Esophagus muscularis mucosa (tissue), 4 donors: ENCODE measurements at regions not wholly inside any gene's neighbourhood (a gene's known extent, or its start where the extent isn't known, plus 50 kb on each side); places are given as distances from the start of the nearest gene placed in this dataset.

Experiments
- DNase-seq: peaks from one replicate; pipeline ENCODE4 v3.0.0-alpha.2; 2017; ENCODE audit errors: extremely low spot score
- H3K27ac ChIP-seq, 4 donors: fragments of 200-600 bp; sonication (generic); replicated peaks in 1 of 4; 1 replicate in 3 of 4; 2 replicates in 1 of 4; pipeline ENCODE4 v1.5.1; 2016 to 2019; ENCODE audit warnings: mild to moderate bottlenecking in 1 of 4
- H3K27me3 ChIP-seq, 4 donors: fragments of 200-600 bp; sonication (generic); one replicate each; pipeline versions ENCODE4 v1.5.1 to v1.6.0; 2016 to 2019
- H3K36me3 ChIP-seq, 4 donors: fragments of 200-600 bp; sonication (generic); one replicate each; pipeline ENCODE4 v1.5.1; 2016 to 2019
- H3K4me1 ChIP-seq, 4 donors: fragments of 200-600 bp; sonication (generic); one replicate each; pipeline ENCODE4 v1.5.1; 2016 to 2019
- H3K4me3 ChIP-seq, 4 donors: fragments of 200-600 bp; sonication (generic); 1 replicate in 2 of 4; 2 replicates in 2 of 4; pipeline ENCODE4 v1.5.1; 2016 to 2019; ENCODE audit warnings: mild to moderate bottlenecking in 4 of 4, moderate library complexity in 1 of 4
- H3K9me3 ChIP-seq, 4 donors: fragments of 200-600 bp; sonication (generic); 1 replicate in 3 of 4; 2 replicates in 1 of 4; pipeline ENCODE4 v1.5.1; 2016 to 2019
- EP300 ChIP-seq: sonication (generic); formaldehyde crosslinking; IDR thresholded peaks from one replicate; pipeline ENCODE4 v1.6.1; 2017; ENCODE audit warnings: antibody characterized with exemption
- POLR2A ChIP-seq: fragments of 450-650 bp; IDR thresholded peaks from one replicate; pipeline ENCODE4 v1.6.1; 2017; ENCODE audit warnings: antibody characterized with exemption, moderate library complexity, mild to moderate bottlenecking, low read depth
- POLR2AphosphoS5 ChIP-seq, 2 donors: sonication (generic); formaldehyde crosslinking; IDR thresholded peaks; one replicate each; pipeline ENCODE4 v1.6.1; 2017; ENCODE audit warnings: antibody characterized with exemption in 2 of 2
- WGBS: methylation state at CpG from one replicate; pipeline ENCODE4 v1.1.5; 2018; 5-methylcytosine and 5-hydroxymethylcytosine counted together
- intact Hi-C: fragments of 100-400 bp; cut with DNase I; formaldehyde crosslinking; loops from one replicate; pipeline ENCODE4 v1.15.1; 2023
- TF ChIP-seq, protein P1 (sequence below), 3 experiments: fragments of 200-600 bp in 2 of 3; fragments of 450-650 bp in 1 of 3; sonication (generic) in 2 of 3; IDR thresholded peaks; one replicate each; pipeline ENCODE4 v1.5.1; 2017 to 2019; ENCODE audit warnings: antibody characterized with exemption in 3 of 3, mild to moderate bottlenecking in 2 of 3, moderate library complexity in 1 of 3

DNA sequence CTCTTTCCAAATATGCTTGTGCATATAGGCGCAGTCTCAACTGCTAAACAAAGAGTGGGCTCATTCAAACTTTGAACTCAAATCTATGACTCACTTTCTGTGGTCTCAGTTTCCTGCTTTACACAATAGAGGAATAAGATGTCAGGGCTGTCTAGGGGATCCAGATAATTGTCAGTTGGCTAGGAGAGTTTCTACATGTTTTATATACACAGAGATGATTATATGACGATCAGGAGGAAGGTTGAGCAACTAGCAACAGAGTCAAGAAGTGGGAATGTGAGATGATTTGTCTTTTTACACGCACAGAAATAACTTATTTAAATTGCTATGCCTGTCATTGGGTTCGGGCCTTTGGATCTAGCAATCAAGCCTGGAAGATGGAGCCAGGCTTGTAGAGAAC lies 299.4 kb upstream of the LYPLAL1 start:
- H3K4me1 ChIP-seq = no peaks in the 10 kb centered on the region
- H3K4me3 ChIP-seq = no peak overlapping the region
- no peaks in the 10 kb centered on the region for H3K9me3 ChIP-seq
- no peaks in the 10 kb centered on the region for H3K27me3 ChIP-seq
- no peak for TF ChIP-seq EP300
- TF ChIP-seq, protein P1, sequence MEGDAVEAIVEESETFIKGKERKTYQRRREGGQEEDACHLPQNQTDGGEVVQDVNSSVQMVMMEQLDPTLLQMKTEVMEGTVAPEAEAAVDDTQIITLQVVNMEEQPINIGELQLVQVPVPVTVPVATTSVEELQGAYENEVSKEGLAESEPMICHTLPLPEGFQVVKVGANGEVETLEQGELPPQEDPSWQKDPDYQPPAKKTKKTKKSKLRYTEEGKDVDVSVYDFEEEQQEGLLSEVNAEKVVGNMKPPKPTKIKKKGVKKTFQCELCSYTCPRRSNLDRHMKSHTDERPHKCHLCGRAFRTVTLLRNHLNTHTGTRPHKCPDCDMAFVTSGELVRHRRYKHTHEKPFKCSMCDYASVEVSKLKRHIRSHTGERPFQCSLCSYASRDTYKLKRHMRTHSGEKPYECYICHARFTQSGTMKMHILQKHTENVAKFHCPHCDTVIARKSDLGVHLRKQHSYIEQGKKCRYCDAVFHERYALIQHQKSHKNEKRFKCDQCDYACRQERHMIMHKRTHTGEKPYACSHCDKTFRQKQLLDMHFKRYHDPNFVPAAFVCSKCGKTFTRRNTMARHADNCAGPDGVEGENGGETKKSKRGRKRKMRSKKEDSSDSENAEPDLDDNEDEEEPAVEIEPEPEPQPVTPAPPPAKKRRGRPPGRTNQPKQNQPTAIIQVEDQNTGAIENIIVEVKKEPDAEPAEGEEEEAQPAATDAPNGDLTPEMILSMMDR (IDR thresholded peaks at IDR 0.05) = no peak
- no peak for TF ChIP-seq POLR2A
- no peak for TF ChIP-seq POLR2AphosphoS5 (IDR thresholded peaks at IDR 0.05)
- H3K36me3 ChIP-seq = no peaks in the 10 kb centered on the region
- H3K27ac ChIP-seq = no peak overlapping the region
- WGBS = 67% methylated on average over 4 of the region's 4 CpGs
- intact Hi-C loops = no loop called here
- no peak for DNase-seq

DNA sequence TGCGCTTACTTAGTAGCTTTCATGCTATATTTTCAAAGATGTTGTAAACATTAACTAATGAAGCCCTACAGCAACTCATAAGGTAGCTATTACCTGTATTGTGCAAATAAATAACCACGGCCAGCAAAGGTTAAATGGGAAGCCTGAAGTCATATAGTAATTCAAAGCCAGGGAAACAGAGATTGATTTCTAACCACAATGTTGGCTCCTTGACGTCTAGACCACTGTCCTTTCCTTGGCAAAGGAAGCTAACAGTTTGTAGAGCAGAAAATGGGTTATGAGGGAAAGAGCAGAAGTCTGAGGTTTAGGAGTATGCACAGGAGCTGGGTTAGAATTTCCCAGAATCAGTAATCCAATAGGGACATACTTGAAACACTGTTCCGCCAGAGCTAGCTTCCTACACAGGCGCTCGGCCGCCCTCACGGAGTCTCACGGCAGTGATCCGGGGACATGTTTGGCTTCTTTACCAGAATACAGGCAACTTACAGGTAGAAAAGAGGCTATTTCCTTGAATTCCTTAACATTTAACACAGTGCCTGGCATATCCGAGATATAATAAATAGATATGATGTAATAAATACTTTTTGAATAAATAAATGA lies 298.8 kb upstream of the LYPLAL1 start:
- TF ChIP-seq POLR2AphosphoS5 (IDR thresholded peaks at IDR 0.05) (no peak), POLR2A (no peak), EP300 (no peak)
- TF ChIP-seq, protein P1 (IDR thresholded peaks at IDR 0.05) = no peak
- whole genome bisulfite sequencing = 97% methylated on average over 11 of the region's 11 CpGs
- Histone ChIP-seq H3K4me3 (no peak overlapping the region), H3K36me3 (no peaks in the 10 kb centered on the region), H3K4me1 (no peaks in the 10 kb centered on the region), H3K9me3 (no peaks in the 10 kb centered on the region), H3K27ac (no peak overlapping the region), H3K27me3 (no peaks in the 10 kb centered on the region)
- no peak for DNase-seq
- intact Hi-C loops = no loop called here

DNA sequence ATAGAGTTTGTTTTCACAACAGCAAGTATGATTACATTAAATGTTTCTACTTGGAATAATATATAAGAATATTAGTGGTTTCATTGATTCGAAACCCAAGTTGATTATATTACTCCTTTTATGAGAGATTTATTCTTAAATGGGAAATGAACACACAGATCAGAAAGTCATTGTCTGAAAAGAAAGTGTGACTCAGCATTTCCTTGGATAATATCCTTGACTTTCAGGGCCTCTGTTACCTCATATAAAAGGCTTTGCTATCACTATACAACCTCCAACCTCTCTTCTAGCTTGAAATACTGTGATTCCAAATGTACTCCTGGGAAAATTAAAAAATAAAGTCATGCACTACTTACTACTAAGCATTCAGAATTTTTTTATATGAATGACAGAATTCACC lies 295.3 kb upstream of the LYPLAL1 start:
- TF ChIP-seq EP300 (no peak), POLR2A (no peak), POLR2AphosphoS5 (IDR thresholded peaks at IDR 0.05) (no peak)
- TF ChIP-seq, protein P1 (IDR thresholded peaks at IDR 0.05) = no peak
- intact Hi-C loops = no loop called here
- no peak for DNase-seq
- Histone ChIP-seq H3K4me3 (no peak overlapping the region), H3K27me3 (no peaks in the 10 kb centered on the region), H3K4me1 (no peaks in the 10 kb centered on the region), H3K27ac (no peak overlapping the region), H3K9me3 (no peaks in the 10 kb centered on the region), H3K36me3 (no peaks in the 10 kb centered on the region)
- 92% methylated on average over 1 of the region's 1 CpG for WGBS

DNA sequence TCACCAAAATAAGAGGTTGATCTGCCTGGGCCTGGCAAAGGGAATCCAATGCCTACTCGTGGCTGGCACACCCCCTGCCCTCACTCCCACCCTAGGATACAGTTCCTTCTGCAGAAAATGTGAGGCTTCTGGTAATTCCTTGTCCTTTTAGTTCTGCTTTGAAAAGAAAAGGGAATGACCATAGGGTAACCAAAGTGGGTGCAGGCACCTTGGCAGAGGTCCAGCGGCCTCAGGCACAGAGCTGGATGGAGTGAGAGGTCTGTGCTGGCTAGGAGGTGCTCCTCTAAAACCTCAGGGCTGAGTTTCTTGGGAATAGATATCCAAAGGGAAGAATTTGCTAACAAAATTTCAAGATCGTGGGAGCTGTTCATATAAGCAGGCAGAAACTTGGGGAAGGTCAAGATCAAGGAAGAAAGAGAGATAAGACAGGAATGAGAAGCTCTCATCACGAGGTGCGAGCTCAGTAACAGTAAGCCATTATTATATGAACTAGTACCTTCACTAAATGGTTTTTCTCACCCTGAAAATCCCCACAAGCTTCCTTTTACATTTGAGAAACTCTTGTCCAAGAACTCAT lies 293.1 kb upstream of the LYPLAL1 start:
- H3K36me3 ChIP-seq = no peaks in the 10 kb centered on the region
- no peaks in the 10 kb centered on the region for H3K9me3 ChIP-seq
- H3K4me3 ChIP-seq = no peak overlapping the region
- H3K27ac ChIP-seq = no peak overlapping the region
- DNase-seq = no peak
- 75% methylated on average over 5 of the region's 5 CpGs for whole genome bisulfite sequencing
- intact Hi-C loops = no loop called here
- H3K4me1 ChIP-seq = peaks cover 0 to under 1% (median under 1%) of the 10 kb centered on the region in 4 donors
- TF ChIP-seq, protein P1 (IDR thresholded peaks at IDR 0.05) = no peak
- no peak for TF ChIP-seq POLR2A
- TF ChIP-seq POLR2AphosphoS5 (IDR thresholded peaks at IDR 0.05) = no peak
- TF ChIP-seq EP300 = no peak
- no peaks in the 10 kb centered on the region for H3K27me3 ChIP-seq

DNA sequence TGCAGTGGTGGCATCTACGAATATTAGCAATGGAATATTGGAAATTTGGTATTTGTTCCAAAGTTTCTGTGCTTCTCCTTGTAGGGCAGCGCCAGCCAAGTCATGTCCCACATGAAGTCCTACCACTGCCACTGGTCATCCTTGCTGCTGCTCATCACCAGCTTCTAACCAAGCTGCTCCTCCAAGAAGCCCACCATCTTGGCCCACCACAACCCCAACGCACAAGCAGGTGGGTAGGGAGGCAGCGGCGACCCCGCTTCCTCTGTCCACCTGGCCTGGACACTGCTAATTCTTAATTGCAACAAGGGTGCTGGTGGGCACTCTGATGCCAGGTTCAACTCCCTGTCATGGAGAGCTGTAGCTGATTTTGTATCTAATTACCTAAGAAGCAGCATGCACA lies 291.2 kb upstream of the LYPLAL1 start:
- 92% methylated on average over 6 of the region's 6 CpGs for WGBS
- Histone ChIP-seq H3K27me3 (no peaks in the 10 kb centered on the region), H3K27ac (no peak overlapping the region), H3K36me3 (no peaks in the 10 kb centered on the region), H3K4me3 (no peak overlapping the region), H3K4me1 (peaks cover 0 to 19% (median 18%) of the 10 kb centered on the region in 4 donors), H3K9me3 (no peaks in the 10 kb centered on the region)
- DNase-seq = no peak
- intact Hi-C loops = no loop called here
- TF ChIP-seq, protein P1 (IDR thresholded peaks at IDR 0.05) = no peak
- TF ChIP-seq POLR2AphosphoS5 (IDR thresholded peaks at IDR 0.05) (no peak), EP300 (no peak), POLR2A (no peak)
